ENCODE measurements at regions not wholly inside any gene's neighbourhood (a gene's known extent, or its start where the extent isn't known, plus 50 kb on each side); places are given as distances from the start of the nearest gene placed in this dataset.

- Histone ChIP-seq H3K27ac (no peak overlapping the region), H3K9me3 (no peaks in the 10 kb centered on the region), H3K4me3 (no peak overlapping the region), H3K36me3 (no peaks in the 10 kb centered on the region), H3K4me1 (no peaks in the 10 kb centered on the region), H3K27me3 (peaks cover 0 to 13% (median 0%) of the 10 kb centered on the region in 9 donors)
- no peak for TF ChIP-seq POLR2A (IDR thresholded peaks at IDR 0.05)
- TF ChIP-seq CTCF (IDR thresholded peaks at IDR 0.05): no peak
- no peak for ATAC-seq
- intact Hi-C loops (cut with DNase I): no loop called here
- WGBS, 4 donors: 76 to 88% (median 86%) methylated on average over 11 to 16 of the region's 16 CpGs
- DNase-seq: no peak
Measured at GRCh38 chr22:48397531-48398180, 1430.0 kb downstream of the BRD1 start.

GRCh38 chr22:48396785-48397530 is 1430.7 kb downstream of the BRD1 start:
- 72 to 88% (median 83%) methylated on average over 15 to 31 of the region's 31 CpGs for WGBS, 4 donors
- DNase-seq (no peak), ATAC-seq (no peak)
- TF ChIP-seq POLR2A (IDR thresholded peaks at IDR 0.05): no peak
- no peak for TF ChIP-seq CTCF (IDR thresholded peaks at IDR 0.05)
- Histone ChIP-seq H3K9me3 (no peaks in the 10 kb centered on the region), H3K4me3 (no peak overlapping the region), H3K36me3 (no peaks in the 10 kb centered on the region), H3K27ac (no peak overlapping the region), H3K4me1 (no peaks in the 10 kb centered on the region), H3K27me3 (peaks cover 0 to 15% (median 0%) of the 10 kb centered on the region in 9 donors)
- intact Hi-C loops (cut with DNase I): no loop called here

GRCh38 chr22:48396091-48396784 is 1431.4 kb downstream of the BRD1 start:
- no peak for ATAC-seq
- 79 to 87% (median 85%) methylated on average over 19 to 20 of the region's 20 CpGs for WGBS, 4 donors

More at GRCh38 chr22:48396091-48396784, 1431.4 kb downstream of the BRD1 start:
- Histone ChIP-seq H3K27me3 (peaks cover 0 to 17% (median 0%) of the 10 kb centered on the region in 9 donors), H3K4me1 (no peaks in the 10 kb centered on the region), H3K9me3 (no peaks in the 10 kb centered on the region), H3K36me3 (no peaks in the 10 kb centered on the region), H3K4me3 (no peak overlapping the region), H3K27ac (no peak overlapping the region)
- intact Hi-C loops (cut with DNase I): no loop called here
- DNase-seq: no peak
- TF ChIP-seq CTCF (IDR thresholded peaks at IDR 0.05) (no peak), POLR2A (IDR thresholded peaks at IDR 0.05) (no peak)

Data from heart left ventricle (tissue), 16 donors.